ENCODE measurements at regions not wholly inside any gene's neighbourhood (a gene's known extent, or its start where the extent isn't known, plus 50 kb on each side); places are given as distances from the start of the nearest gene placed in this dataset.

GRCh38 chr12:91551927-91552326 is 369.3 kb upstream of the DCN start:
- no peak for ATAC-seq (ENCODE audit: low read depth)

GRCh38 chr12:91551242-91551641 is 368.6 kb upstream of the DCN start:
- Histone ChIP-seq H3K9ac (ENCODE audit: low read length) (no peak overlapping the region), H3K36me3 (replicated peaks in 1 of 2; ENCODE audit: control extremely low read depth in 1 of 2, control insufficient read depth in 1 of 2, extremely low read depth in 1 of 2, insufficient read depth in 2 of 2, low read length in 1 of 2) (no peaks in the 10 kb centered on the region), H3K79me2 (ENCODE audit: control insufficient read depth, insufficient read depth, low read length) (no peaks in the 10 kb centered on the region), H3K4me3 (ENCODE audit: control extremely low read depth in 1 of 5, extremely low read depth in 1 of 5, insufficient read depth in 1 of 5, low read depth in 2 of 5, low read length in 4 of 5) (no peak overlapping the region), H4K20me1 (ENCODE audit: control insufficient read depth, insufficient read depth, low read length, poor library complexity, severe bottlenecking) (no peaks in the 10 kb centered on the region), H3K4me1 (ENCODE audit: control insufficient read depth in 2 of 2, insufficient read depth in 2 of 2, low read length in 2 of 2) (no peaks in the 10 kb centered on the region), H3K9me3 (ENCODE audit: control extremely low read depth in 1 of 3, control insufficient read depth in 2 of 3, insufficient read depth in 1 of 3, low read length in 2 of 3) (peaks cover 0 to 2% (median 0%) of the 10 kb centered on the region in 3 donors), H3K4me2 (replicated peaks; ENCODE audit: low read depth, low read length, poor library complexity, severe bottlenecking) (no peak overlapping the region), H3K27me3 (replicated peaks in 1 of 4; ENCODE audit: control extremely low read depth in 1 of 4, control insufficient read depth in 3 of 4, insufficient read depth in 4 of 4, low read length in 3 of 4) (peaks cover 0 to 4% (median 3%) of the 10 kb centered on the region in 4 experiments), H2AFZ (ENCODE audit: insufficient read depth, low read depth, low read length, poor library complexity, severe bottlenecking) (no peak overlapping the region), H3K27ac (ENCODE audit: low read length in 2 of 2) (no peak overlapping the region)
- H3K9me3 Mint-ChIP-seq (ENCODE audit: insufficient read depth), result peaks cover 3% of the 10 kb centered on the region
- CTCF ChIA-PET, result no interaction called here
- DNase-seq (no peak), ATAC-seq (ENCODE audit: low read depth) (no peak)
- peaks cover 37% of the 10 kb centered on the region for H3K27me3 Mint-ChIP-seq
- TF ChIP-seq EZH2 (IDR thresholded peaks at IDR 0.05; ENCODE audit: borderline replicate concordance, insufficient read depth, low read depth, low read length, poor library complexity, severe bottlenecking), result no peak
- TF ChIP-seq CTCF (IDR thresholded peaks at IDR 0.05), result no peak
- H3K27ac Mint-ChIP-seq, result no peak overlapping the region
- peaks cover 4% of the 10 kb centered on the region for H3K4me1 Mint-ChIP-seq
- intact Hi-C loops (cut with micrococcal nuclease), result no loop called here
- H3K4me3 Mint-ChIP-seq, result no peak overlapping the region
- no CpG with 5 or more reads among the region's 1 CpG for WGBS (ENCODE audit: insufficient coverage)
- POLR2A ChIA-PET, result no interaction called here

More at GRCh38 chr12:91551927-91552326, 369.3 kb upstream of the DCN start:
- no peak for DNase-seq
- Histone ChIP-seq H3K4me3 (ENCODE audit: control extremely low read depth in 1 of 5, extremely low read depth in 1 of 5, insufficient read depth in 1 of 5, low read depth in 2 of 5, low read length in 4 of 5) (no peak overlapping the region), H3K27me3 (replicated peaks in 1 of 4; ENCODE audit: control extremely low read depth in 1 of 4, control insufficient read depth in 3 of 4, insufficient read depth in 4 of 4, low read length in 3 of 4) (peaks cover 0 to 9% (median 3%) of the 10 kb centered on the region in 4 experiments), H4K20me1 (ENCODE audit: control insufficient read depth, insufficient read depth, low read length, poor library complexity, severe bottlenecking) (no peaks in the 10 kb centered on the region), H3K79me2 (ENCODE audit: control insufficient read depth, insufficient read depth, low read length) (no peaks in the 10 kb centered on the region), H3K4me1 (ENCODE audit: control insufficient read depth in 2 of 2, insufficient read depth in 2 of 2, low read length in 2 of 2) (no peaks in the 10 kb centered on the region), H3K9ac (ENCODE audit: low read length) (no peak overlapping the region), H3K36me3 (replicated peaks in 1 of 2; ENCODE audit: control extremely low read depth in 1 of 2, control insufficient read depth in 1 of 2, extremely low read depth in 1 of 2, insufficient read depth in 2 of 2, low read length in 1 of 2) (no peaks in the 10 kb centered on the region), H3K4me2 (replicated peaks; ENCODE audit: low read depth, low read length, poor library complexity, severe bottlenecking) (no peak overlapping the region), H3K9me3 (ENCODE audit: control extremely low read depth in 1 of 3, control insufficient read depth in 2 of 3, insufficient read depth in 1 of 3, low read length in 2 of 3) (peaks cover 0 to 3% (median 2%) of the 10 kb centered on the region in 3 donors), H2AFZ (ENCODE audit: insufficient read depth, low read depth, low read length, poor library complexity, severe bottlenecking) (no peak overlapping the region), H3K27ac (ENCODE audit: low read length in 2 of 2) (no peak overlapping the region)
- Mint-ChIP-seq H3K4me1 (peaks cover 4% of the 10 kb centered on the region), H3K27ac (no peak overlapping the region), H3K9me3 (ENCODE audit: insufficient read depth) (peaks cover 3% of the 10 kb centered on the region), H3K4me3 (no peak overlapping the region), H3K27me3 (peaks cover 36% of the 10 kb centered on the region)
- ChIA-PET CTCF (no interaction called here), POLR2A (no interaction called here)
- intact Hi-C loops (cut with micrococcal nuclease), result no loop called here
- 69% methylated on average over 8 of the region's 8 CpGs for WGBS (ENCODE audit: insufficient coverage)
- TF ChIP-seq CTCF (IDR thresholded peaks at IDR 0.05) (no peak), EZH2 (IDR thresholded peaks at IDR 0.05; ENCODE audit: borderline replicate concordance, insufficient read depth, low read depth, low read length, poor library complexity, severe bottlenecking) (no peak)
